GM06990 (cell line): ENCODE measurements at regions not wholly inside any gene's neighbourhood (a gene's known extent, or its start where the extent isn't known, plus 50 kb on each side); places are given as distances from the start of the nearest gene placed in this dataset.

ENCODE experiments used
- DNase-seq: peaks from one replicate; pipeline ENCODE4 v3.0.0-alpha.2; 2011; ENCODE audit not compliant: insufficient read length; ENCODE audit errors: extremely low read depth
- H3K27me3 ChIP-seq: replicated peaks from 2 replicates; pipeline ENCODE4 v1.6.0; 2011; ENCODE audit warnings: low read length; ENCODE audit not compliant: control insufficient read depth, insufficient read depth
- H3K36me3 ChIP-seq: 2 replicates; pipeline ENCODE4 v1.5.1; 2011; ENCODE audit warnings: low read length; ENCODE audit not compliant: control insufficient read depth, insufficient read depth
- H3K4me3 ChIP-seq: replicated peaks from 2 replicates; pipeline ENCODE4 v1.5.1; 2011; ENCODE audit warnings: low read depth, mild to moderate bottlenecking, control low read depth, low read length
- TF ChIP-seq, protein P1 (sequence below): IDR thresholded peaks from 2 replicates; pipeline ENCODE4 v1.5.1; 2011; ENCODE audit warnings: low read length, control low read depth, mild to moderate bottlenecking, inconsistent platforms; ENCODE audit not compliant: insufficient read depth, poor library complexity, severe bottlenecking

DNA sequence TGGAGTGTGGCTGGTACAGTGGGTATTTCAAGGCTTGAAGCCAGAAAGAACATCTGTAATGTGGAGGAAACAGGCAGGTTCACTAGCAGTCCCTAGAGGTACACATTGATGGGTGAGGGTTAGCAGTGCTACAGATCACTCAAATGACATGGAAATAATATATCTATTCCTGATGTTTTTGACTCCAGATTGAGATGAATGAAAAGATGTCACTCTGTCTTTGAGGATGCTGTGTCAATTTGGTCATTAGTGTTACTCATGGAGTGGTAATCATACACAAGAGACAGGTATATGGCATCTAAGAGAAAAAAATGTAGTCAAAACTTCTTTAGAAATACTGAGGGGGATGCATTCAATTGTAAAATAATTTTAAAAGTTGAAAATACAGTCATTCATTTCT lies 135.1 kb downstream of the ZIC1 start:
- H3K27me3 ChIP-seq: no peaks in the 10 kb centered on the region
- no peaks in the 10 kb centered on the region for H3K36me3 ChIP-seq
- TF ChIP-seq, protein P1, sequence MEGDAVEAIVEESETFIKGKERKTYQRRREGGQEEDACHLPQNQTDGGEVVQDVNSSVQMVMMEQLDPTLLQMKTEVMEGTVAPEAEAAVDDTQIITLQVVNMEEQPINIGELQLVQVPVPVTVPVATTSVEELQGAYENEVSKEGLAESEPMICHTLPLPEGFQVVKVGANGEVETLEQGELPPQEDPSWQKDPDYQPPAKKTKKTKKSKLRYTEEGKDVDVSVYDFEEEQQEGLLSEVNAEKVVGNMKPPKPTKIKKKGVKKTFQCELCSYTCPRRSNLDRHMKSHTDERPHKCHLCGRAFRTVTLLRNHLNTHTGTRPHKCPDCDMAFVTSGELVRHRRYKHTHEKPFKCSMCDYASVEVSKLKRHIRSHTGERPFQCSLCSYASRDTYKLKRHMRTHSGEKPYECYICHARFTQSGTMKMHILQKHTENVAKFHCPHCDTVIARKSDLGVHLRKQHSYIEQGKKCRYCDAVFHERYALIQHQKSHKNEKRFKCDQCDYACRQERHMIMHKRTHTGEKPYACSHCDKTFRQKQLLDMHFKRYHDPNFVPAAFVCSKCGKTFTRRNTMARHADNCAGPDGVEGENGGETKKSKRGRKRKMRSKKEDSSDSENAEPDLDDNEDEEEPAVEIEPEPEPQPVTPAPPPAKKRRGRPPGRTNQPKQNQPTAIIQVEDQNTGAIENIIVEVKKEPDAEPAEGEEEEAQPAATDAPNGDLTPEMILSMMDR: no peak
- no peak for DNase-seq
- no peak overlapping the region for H3K4me3 ChIP-seq

DNA sequence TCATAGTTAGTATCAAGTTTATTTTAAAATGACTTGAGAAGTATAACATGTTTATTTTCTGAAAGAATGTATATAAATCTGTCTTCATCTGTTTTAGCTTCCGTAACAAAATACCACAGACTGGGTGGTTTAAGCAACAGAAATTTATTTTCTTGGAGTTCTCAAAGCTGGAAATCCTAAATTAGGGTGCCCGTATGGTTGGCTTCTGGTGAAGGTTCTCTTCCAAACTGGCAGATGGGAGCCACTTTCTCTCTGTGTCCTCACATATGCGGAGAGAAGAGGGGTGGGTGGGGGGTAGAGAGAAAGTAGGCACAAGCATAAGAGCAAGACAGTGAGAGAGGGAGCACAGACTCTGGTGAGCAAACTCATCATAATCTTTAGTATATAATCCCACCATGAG lies 142.3 kb downstream of the ZIC1 start:
- Histone ChIP-seq H3K4me3 (no peak overlapping the region), H3K36me3 (no peaks in the 10 kb centered on the region), H3K27me3 (no peaks in the 10 kb centered on the region; the same call in 1 of the 2 replicates)
- TF ChIP-seq, protein P1: no peak
- DNase-seq: no peak

DNA sequence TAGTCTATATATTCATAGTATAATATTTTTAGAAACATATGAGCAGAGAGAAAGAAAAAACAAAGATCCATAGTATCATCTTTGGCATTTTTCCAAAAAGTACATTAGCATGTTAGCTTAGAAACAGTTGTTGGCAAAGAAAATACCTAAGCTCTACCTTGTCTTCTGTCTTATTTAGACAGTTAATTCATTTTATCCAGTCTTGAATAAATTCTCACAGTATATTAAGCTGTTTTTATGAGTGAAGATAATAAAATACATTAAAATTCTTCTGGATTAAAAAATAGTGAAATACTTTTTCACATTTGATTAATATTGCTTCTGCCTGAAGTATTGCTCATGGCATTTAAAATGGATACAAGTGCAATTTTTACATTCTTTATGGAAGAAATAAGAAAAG lies 145.2 kb downstream of the ZIC1 start:
- TF ChIP-seq, protein P1: no peak
- Histone ChIP-seq H3K27me3 (no peaks in the 10 kb centered on the region; the same call in 1 of the 2 replicates), H3K36me3 (no peaks in the 10 kb centered on the region), H3K4me3 (no peak overlapping the region)
- DNase-seq: no peak

DNA sequence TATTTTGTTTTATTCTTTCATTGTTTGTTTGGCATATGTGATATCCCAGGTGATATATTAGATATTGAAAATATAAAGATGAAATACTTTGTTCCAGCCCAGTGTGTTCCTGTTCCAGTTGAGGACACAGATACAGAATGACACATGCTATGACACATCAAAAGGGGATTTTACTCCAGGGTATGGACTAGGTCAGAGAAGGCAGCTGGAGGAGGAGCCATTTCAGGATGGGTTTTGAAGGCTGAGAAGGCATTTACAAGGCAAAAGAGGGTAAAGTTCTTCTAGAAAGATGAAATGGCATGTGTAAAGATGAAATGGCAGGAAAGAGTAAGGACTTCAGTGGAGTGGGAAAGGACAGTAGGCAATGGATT lies 163.8 kb downstream of the ZIC1 start:
- TF ChIP-seq, protein P1: no peak
- H3K4me3 ChIP-seq: no peak overlapping the region
- no peaks in the 10 kb centered on the region for H3K27me3 ChIP-seq
- no peak for DNase-seq
- no peaks in the 10 kb centered on the region for H3K36me3 ChIP-seq

DNA sequence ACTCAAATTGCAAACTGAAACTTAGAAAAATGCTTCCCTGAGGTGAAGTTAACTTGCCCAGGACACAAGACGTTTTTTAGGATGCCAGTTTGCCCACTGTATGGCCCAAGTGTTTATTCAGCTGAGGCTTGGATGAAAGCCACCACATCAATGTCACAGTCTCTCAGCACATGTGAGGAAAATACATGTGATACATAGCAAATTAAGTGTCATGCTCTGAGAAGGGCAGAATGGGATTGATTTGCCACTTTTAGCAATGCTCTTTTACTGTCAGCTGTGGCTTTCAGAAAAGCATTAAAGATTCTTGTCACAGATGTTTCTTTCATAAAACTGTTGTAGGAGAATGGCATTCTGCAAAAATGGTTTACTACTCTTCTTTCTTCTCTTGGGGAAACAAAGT lies 165.5 kb downstream of the ZIC1 start:
- DNase-seq: no peak
- H3K36me3 ChIP-seq: no peaks in the 10 kb centered on the region
- H3K27me3 ChIP-seq: no peaks in the 10 kb centered on the region
- no peak overlapping the region for H3K4me3 ChIP-seq
- TF ChIP-seq, protein P1: no peak

DNA sequence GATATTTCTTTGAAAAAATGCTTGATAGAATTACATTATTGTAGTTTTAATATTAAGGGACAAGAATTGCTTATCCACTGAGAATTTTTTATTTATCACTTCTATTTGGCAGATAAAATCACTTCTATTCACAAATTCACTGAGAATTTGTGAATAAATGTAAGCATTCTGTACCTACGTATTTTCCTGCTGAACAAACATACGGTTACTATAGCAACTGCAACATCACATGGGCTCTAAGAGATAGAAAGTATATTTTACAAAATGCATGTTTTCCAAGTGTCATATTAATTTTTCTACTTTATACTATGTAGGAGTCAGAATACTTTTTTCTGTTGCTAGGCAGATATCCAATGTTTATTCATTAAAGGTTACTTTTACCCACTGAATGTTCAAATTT lies 166.2 kb downstream of the ZIC1 start:
- H3K4me3 ChIP-seq: no peak overlapping the region
- H3K36me3 ChIP-seq: no peaks in the 10 kb centered on the region
- TF ChIP-seq, protein P1: no peak
- no peaks in the 10 kb centered on the region for H3K27me3 ChIP-seq
- DNase-seq: no peak
